ENCODE measurements at regions not wholly inside any gene's neighbourhood (a gene's known extent, or its start where the extent isn't known, plus 50 kb on each side); places are given as distances from the start of the nearest gene placed in this dataset.

GRCh38 chr1:55519276-55519675, 304.1 kb upstream of the USP24 start:
- no peak for TF ChIP-seq ZMYM4 (CRISPR knock-in tag; IDR thresholded peaks at IDR 0.05)
- no peak for TF ChIP-seq CBFB (CRISPR knock-in tag; IDR thresholded peaks at IDR 0.05)
- TF ChIP-seq, protein P1, sequence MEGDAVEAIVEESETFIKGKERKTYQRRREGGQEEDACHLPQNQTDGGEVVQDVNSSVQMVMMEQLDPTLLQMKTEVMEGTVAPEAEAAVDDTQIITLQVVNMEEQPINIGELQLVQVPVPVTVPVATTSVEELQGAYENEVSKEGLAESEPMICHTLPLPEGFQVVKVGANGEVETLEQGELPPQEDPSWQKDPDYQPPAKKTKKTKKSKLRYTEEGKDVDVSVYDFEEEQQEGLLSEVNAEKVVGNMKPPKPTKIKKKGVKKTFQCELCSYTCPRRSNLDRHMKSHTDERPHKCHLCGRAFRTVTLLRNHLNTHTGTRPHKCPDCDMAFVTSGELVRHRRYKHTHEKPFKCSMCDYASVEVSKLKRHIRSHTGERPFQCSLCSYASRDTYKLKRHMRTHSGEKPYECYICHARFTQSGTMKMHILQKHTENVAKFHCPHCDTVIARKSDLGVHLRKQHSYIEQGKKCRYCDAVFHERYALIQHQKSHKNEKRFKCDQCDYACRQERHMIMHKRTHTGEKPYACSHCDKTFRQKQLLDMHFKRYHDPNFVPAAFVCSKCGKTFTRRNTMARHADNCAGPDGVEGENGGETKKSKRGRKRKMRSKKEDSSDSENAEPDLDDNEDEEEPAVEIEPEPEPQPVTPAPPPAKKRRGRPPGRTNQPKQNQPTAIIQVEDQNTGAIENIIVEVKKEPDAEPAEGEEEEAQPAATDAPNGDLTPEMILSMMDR (CRISPR knock-in tag; IDR thresholded peaks at IDR 0.05), result no peak
- TF ChIP-seq PHB2 (IDR thresholded peaks at IDR 0.05; ENCODE audit: partially characterized antibody), result no peak
- no peak for TF ChIP-seq HES4 (CRISPR knock-in tag; IDR thresholded peaks at IDR 0.05; ENCODE audit: borderline replicate concordance)
